ENCODE measurements at regions not wholly inside any gene's neighbourhood (a gene's known extent, or its start where the extent isn't known, plus 50 kb on each side); places are given as distances from the start of the nearest gene placed in this dataset.

DNA sequence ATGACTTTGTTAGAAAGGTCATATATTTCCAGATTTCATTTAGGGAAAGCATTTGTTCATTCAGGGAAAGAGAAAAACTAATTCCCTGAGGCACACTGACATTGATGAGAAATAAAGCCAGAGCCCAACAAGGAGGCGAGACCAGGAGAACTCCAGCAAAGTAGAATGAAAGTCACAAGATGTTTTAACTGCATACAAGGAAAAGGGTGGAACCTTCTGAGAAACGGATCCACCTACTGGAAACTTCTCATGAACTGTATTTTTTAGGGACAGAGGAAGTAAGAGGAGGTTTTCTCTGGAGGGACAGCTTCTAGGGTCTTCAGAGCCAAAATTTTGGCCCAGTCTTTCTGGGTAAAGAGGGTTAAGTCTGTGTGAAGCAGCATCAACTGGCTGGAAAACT is 548.2 kb upstream of the PIK3C3 start:
- no peaks in the 10 kb centered on the region for H4K20me1 ChIP-seq (ENCODE audit: low read depth, low read length)
- no peaks in the 10 kb centered on the region for H3K36me3 ChIP-seq (ENCODE audit: low read length)
- no peaks in the 10 kb centered on the region for H3K9me3 ChIP-seq (ENCODE audit: insufficient read depth, low read length)
- no peaks in the 10 kb centered on the region for H3F3A ChIP-seq (ENCODE audit: insufficient read depth)
- no peaks in the 10 kb centered on the region for H3K9me2 ChIP-seq (replicated peaks; ENCODE audit: insufficient read depth, low read length)
- H3K79me2 ChIP-seq (ENCODE audit: insufficient read depth, low read length), result no peaks in the 10 kb centered on the region
- H3K27me3 ChIP-seq (ENCODE audit: low read length), result no peaks in the 10 kb centered on the region
- no peak for TF ChIP-seq EZH2phosphoT487 (conservative IDR thresholded peaks at IDR 0.05; ENCODE audit: low read length)
- TF ChIP-seq, protein P1, sequence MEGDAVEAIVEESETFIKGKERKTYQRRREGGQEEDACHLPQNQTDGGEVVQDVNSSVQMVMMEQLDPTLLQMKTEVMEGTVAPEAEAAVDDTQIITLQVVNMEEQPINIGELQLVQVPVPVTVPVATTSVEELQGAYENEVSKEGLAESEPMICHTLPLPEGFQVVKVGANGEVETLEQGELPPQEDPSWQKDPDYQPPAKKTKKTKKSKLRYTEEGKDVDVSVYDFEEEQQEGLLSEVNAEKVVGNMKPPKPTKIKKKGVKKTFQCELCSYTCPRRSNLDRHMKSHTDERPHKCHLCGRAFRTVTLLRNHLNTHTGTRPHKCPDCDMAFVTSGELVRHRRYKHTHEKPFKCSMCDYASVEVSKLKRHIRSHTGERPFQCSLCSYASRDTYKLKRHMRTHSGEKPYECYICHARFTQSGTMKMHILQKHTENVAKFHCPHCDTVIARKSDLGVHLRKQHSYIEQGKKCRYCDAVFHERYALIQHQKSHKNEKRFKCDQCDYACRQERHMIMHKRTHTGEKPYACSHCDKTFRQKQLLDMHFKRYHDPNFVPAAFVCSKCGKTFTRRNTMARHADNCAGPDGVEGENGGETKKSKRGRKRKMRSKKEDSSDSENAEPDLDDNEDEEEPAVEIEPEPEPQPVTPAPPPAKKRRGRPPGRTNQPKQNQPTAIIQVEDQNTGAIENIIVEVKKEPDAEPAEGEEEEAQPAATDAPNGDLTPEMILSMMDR (IDR thresholded peaks at IDR 0.05; ENCODE audit: insufficient read depth, low read length, poor library complexity, severe bottlenecking), result no peak
- H3K4me2 ChIP-seq (ENCODE audit: low read depth, low read length, poor library complexity, severe bottlenecking), result no peak overlapping the region
- H2AFZ ChIP-seq (ENCODE audit: low read depth, low read length, severe bottlenecking), result no peak overlapping the region
- no peak overlapping the region for H3K9ac ChIP-seq (ENCODE audit: low read length)
- no peak overlapping the region for H3K27ac ChIP-seq (ENCODE audit: low read depth, low read length)
- H3K4me3 ChIP-seq (ENCODE audit: insufficient read depth, low read length, poor library complexity, severe bottlenecking), result no peak overlapping the region

DNA sequence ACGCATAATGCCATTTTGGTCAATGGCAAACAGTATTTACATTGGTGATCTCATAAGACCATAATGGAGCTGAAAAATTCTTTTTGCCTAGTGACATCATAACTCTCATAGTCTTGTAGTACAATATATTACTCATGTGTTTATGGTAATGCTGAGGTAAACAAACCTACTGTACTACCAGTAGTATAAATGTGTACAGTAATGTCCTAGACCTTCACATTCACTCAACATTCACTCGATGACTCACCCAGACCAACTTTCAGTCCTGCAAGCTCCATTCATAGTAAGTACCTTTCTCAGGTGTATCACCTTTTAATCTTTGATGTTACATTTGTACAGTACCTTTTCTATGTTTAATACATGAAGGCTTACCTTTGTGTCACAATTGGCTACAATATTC is 558.2 kb upstream of the PIK3C3 start:
- Histone ChIP-seq H3K4me2 (ENCODE audit: low read depth, low read length, poor library complexity, severe bottlenecking) (no peak overlapping the region), H3K9me3 (ENCODE audit: insufficient read depth, low read length) (no peaks in the 10 kb centered on the region), H2AFZ (ENCODE audit: low read depth, low read length, severe bottlenecking) (no peak overlapping the region), H3K27me3 (ENCODE audit: low read length) (no peaks in the 10 kb centered on the region), H4K20me1 (ENCODE audit: low read depth, low read length) (no peaks in the 10 kb centered on the region), H3K27ac (ENCODE audit: low read depth, low read length) (no peak overlapping the region), H3K9me2 (replicated peaks; ENCODE audit: insufficient read depth, low read length) (no peaks in the 10 kb centered on the region), H3K9ac (ENCODE audit: low read length) (no peak overlapping the region), H3K4me3 (ENCODE audit: insufficient read depth, low read length, poor library complexity, severe bottlenecking) (no peak overlapping the region), H3F3A (ENCODE audit: insufficient read depth) (no peaks in the 10 kb centered on the region), H3K79me2 (ENCODE audit: insufficient read depth, low read length) (no peaks in the 10 kb centered on the region), H3K36me3 (ENCODE audit: low read length) (no peaks in the 10 kb centered on the region)
- TF ChIP-seq, protein P1 (IDR thresholded peaks at IDR 0.05; ENCODE audit: insufficient read depth, low read length, poor library complexity, severe bottlenecking), result no peak
- TF ChIP-seq EZH2phosphoT487 (conservative IDR thresholded peaks at IDR 0.05; ENCODE audit: low read length), result no peak

DNA sequence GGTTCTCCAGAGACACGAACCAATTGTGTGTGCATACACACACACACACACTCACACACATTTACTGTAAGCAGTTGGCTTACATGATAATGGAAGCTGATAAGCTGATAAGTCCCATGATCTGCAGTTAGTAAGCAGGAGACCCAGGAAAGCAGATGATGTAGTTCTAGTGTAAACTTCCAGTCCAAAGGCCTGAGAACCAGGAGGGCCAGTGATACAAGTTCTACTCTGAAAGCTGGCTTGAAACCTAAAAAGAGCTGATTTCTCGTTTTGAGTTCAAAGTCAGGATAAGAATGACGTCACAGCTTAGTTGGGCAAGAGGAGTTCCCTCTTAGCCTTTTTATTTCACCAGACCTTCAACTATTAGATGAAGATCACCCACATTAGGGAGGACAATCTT is 558.8 kb upstream of the PIK3C3 start:
- H2AFZ ChIP-seq (ENCODE audit: low read depth, low read length, severe bottlenecking), result no peak overlapping the region
- no peaks in the 10 kb centered on the region for H3K36me3 ChIP-seq (ENCODE audit: low read length)
- no peaks in the 10 kb centered on the region for H3K79me2 ChIP-seq (ENCODE audit: insufficient read depth, low read length)
- H3K9me3 ChIP-seq (ENCODE audit: insufficient read depth, low read length), result no peaks in the 10 kb centered on the region
- no peaks in the 10 kb centered on the region for H3K27me3 ChIP-seq (ENCODE audit: low read length)
- H3K27ac ChIP-seq (ENCODE audit: low read depth, low read length), result no peak overlapping the region
- H3K9me2 ChIP-seq (replicated peaks; ENCODE audit: insufficient read depth, low read length), result no peaks in the 10 kb centered on the region
- H3F3A ChIP-seq (ENCODE audit: insufficient read depth), result no peaks in the 10 kb centered on the region
- no peak for TF ChIP-seq EZH2phosphoT487 (conservative IDR thresholded peaks at IDR 0.05; ENCODE audit: low read length)
- TF ChIP-seq, protein P1 (IDR thresholded peaks at IDR 0.05; ENCODE audit: insufficient read depth, low read length, poor library complexity, severe bottlenecking), result no peak
- H3K4me2 ChIP-seq (ENCODE audit: low read depth, low read length, poor library complexity, severe bottlenecking), result no peak overlapping the region
- H4K20me1 ChIP-seq (ENCODE audit: low read depth, low read length), result no peaks in the 10 kb centered on the region
- no peak overlapping the region for H3K4me3 ChIP-seq (ENCODE audit: insufficient read depth, low read length, poor library complexity, severe bottlenecking)
- H3K9ac ChIP-seq (ENCODE audit: low read length), result no peak overlapping the region

All from SU-DHL-6 (cell line).